ENCODE measurements at regions not wholly inside any gene's neighbourhood (a gene's known extent, or its start where the extent isn't known, plus 50 kb on each side); places are given as distances from the start of the nearest gene placed in this dataset.

- TF ChIP-seq CTCF (conservative IDR thresholded peaks at IDR 0.05; ENCODE audit: low read length) (no peak), EZH2phosphoT487 (IDR thresholded peaks at IDR 0.05; ENCODE audit: borderline replicate concordance, low read depth, low read length) (no peak)
These were observed 1023.6 kb upstream of the RAG2 start for GRCh38 chr11:37621662-37622061.

Measured in OCI-LY7 (cell line).